IMR-90 (cell line): ENCODE measurements at regions not wholly inside any gene's neighbourhood (a gene's known extent, or its start where the extent isn't known, plus 50 kb on each side); places are given as distances from the start of the nearest gene placed in this dataset.

ENCODE experiments used
- ATAC-seq: fragments of 200-7000 bp; cut with Tn5 transposase; 2 replicates; pipeline ENCODE4 v1.9.1; 2020; ENCODE audit warnings: low read depth, mild to moderate bottlenecking, moderate library complexity
- BruUV-seq: library from RNA; stranded (reverse); fragments of 400-500 nt; replicated peaks from 2 replicates; lab custom pipeline; 2021; lab: Mats Ljungman, UMichigan
- CTCF ChIA-PET: fragments of 300-600 bp; formaldehyde crosslinking; extraction: SDS; loops from one replicate; lab custom pipeline; 2021; ENCODE audit warnings: antibody characterized with exemption; lab: Yijun Ruan, JAX
- POLR2A ChIA-PET: fragments of 300-600 bp; sonication (Branson Sonifier 250); formaldehyde crosslinking; loops from one replicate; lab custom pipeline; 2022; ENCODE audit warnings: antibody characterized with exemption; ENCODE audit not compliant: unreplicated experiment; lab: Charles Lee
- DNase-seq: peaks from one replicate; pipeline ENCODE4 v3.0.0; 2013
- H2AFZ ChIP-seq: replicated peaks from 2 replicates; pipeline ENCODE3; 2013; ENCODE audit warnings: low read length, mild to moderate bottlenecking; ENCODE audit not compliant: poor library complexity
- H2AK5ac ChIP-seq: 2 replicates; pipeline ENCODE4 v1.6.1; 2013; ENCODE audit warnings: low read depth, low read length, inconsistent platforms
- H2AK9ac ChIP-seq: replicated peaks from 2 replicates; pipeline ENCODE3; 2013; ENCODE audit warnings: mild to moderate bottlenecking, low read depth, low read length, moderate library complexity; ENCODE audit not compliant: poor library complexity
- H2BK120ac ChIP-seq: 2 replicates; pipeline ENCODE4 v1.6.1; 2013; ENCODE audit warnings: low read depth, low read length, inconsistent platforms
- H2BK15ac ChIP-seq: 3 replicates; pipeline ENCODE4 v1.6.1; 2013; ENCODE audit warnings: low read depth, low read length, inconsistent platforms
- H2BK20ac ChIP-seq: 2 replicates; pipeline ENCODE4 v1.6.1; 2013; ENCODE audit warnings: low read depth, mild to moderate bottlenecking, inconsistent platforms, low read length, moderate library complexity
- H2BK5ac ChIP-seq: 2 replicates; pipeline ENCODE4 v1.6.1; 2013; ENCODE audit warnings: mild to moderate bottlenecking, low read depth, low read length, inconsistent platforms; ENCODE audit not compliant: poor library complexity, severe bottlenecking
- H3K14ac ChIP-seq: replicated peaks from 2 replicates; pipeline ENCODE4 v1.6.1; 2013; ENCODE audit warnings: low read depth, low read length, inconsistent platforms
- H3K18ac ChIP-seq: 2 replicates; pipeline ENCODE4 v1.6.1; 2013; ENCODE audit warnings: low read depth, low read length, control low read depth
- H3K23ac ChIP-seq: 2 replicates; pipeline ENCODE4 v1.6.1; 2013; ENCODE audit warnings: low read depth, low read length, inconsistent platforms
- H3K27ac ChIP-seq: 2 replicates; pipeline ENCODE4 v1.5.1; 2013; ENCODE audit warnings: mild to moderate bottlenecking, control low read depth, low read length; ENCODE audit not compliant: insufficient read depth
- H3K27me3 ChIP-seq: 2 replicates; pipeline ENCODE4 v1.6.1; 2013; ENCODE audit warnings: low read length; ENCODE audit not compliant: control insufficient read depth, insufficient read depth
- H3K36me3 ChIP-seq: 2 replicates; pipeline ENCODE4 v1.6.1; 2013; ENCODE audit warnings: low read length, mixed read lengths; ENCODE audit not compliant: control insufficient read depth, insufficient read depth
- H3K4ac ChIP-seq: 2 replicates; pipeline ENCODE4 v1.6.1; 2013; ENCODE audit warnings: low read depth, low read length, inconsistent platforms
- H3K4me1 ChIP-seq: 2 replicates; pipeline ENCODE4 v1.6.1; 2013; ENCODE audit warnings: low read length, mixed read lengths; ENCODE audit not compliant: control insufficient read depth, insufficient read depth
- H3K4me2 ChIP-seq: 2 replicates; pipeline ENCODE4 v1.6.1; 2013; ENCODE audit warnings: low read depth, mild to moderate bottlenecking, control low read depth, low read length, moderate library complexity
- H3K4me3 ChIP-seq: 2 replicates; pipeline ENCODE4 v1.5.1; 2013; ENCODE audit warnings: low read depth, mild to moderate bottlenecking, control low read depth, low read length, moderate library complexity; ENCODE audit not compliant: insufficient read depth
- H3K56ac ChIP-seq: 2 replicates; pipeline ENCODE4 v1.6.1; 2013; ENCODE audit warnings: low read length, inconsistent platforms; ENCODE audit not compliant: insufficient read depth; ENCODE audit errors: extremely low read depth
- H3K79me1 ChIP-seq, 2 experiments: 2 replicates each; pipeline ENCODE4 v1.6.1; 2013; ENCODE audit warnings: low read length in 2 of 2, inconsistent platforms in 1 of 2, low read depth in 1 of 2
- H3K9ac ChIP-seq: 2 replicates; pipeline ENCODE4 v1.6.1; 2013; ENCODE audit warnings: low read depth, low read length, control low read depth
- H3K9me1 ChIP-seq: 2 replicates; pipeline ENCODE4 v1.6.1; 2013; ENCODE audit warnings: low read length, inconsistent platforms; ENCODE audit not compliant: insufficient read depth
- H3K9me3 ChIP-seq: 2 replicates; pipeline ENCODE4 v1.6.1; 2013; ENCODE audit warnings: low read length; ENCODE audit not compliant: control insufficient read depth, insufficient read depth
- H4K20me1 ChIP-seq: 2 replicates; pipeline ENCODE4 v1.6.1; 2013; ENCODE audit warnings: low read length, inconsistent platforms; ENCODE audit not compliant: insufficient read depth
- H4K5ac ChIP-seq: 2 replicates; pipeline ENCODE4 v1.6.1; 2013; ENCODE audit warnings: mild to moderate bottlenecking, low read depth, low read length, control low read depth
- H4K8ac ChIP-seq, 2 experiments: 2 replicates each; pipeline ENCODE4 v1.6.1; 2013; ENCODE audit warnings: low read depth in 2 of 2, low read length in 2 of 2, control low read depth in 1 of 2, inconsistent platforms in 1 of 2
- H4K91ac ChIP-seq: 2 replicates; pipeline ENCODE4 v1.6.1; 2013; ENCODE audit warnings: low read depth, low read length, inconsistent platforms; ENCODE audit not compliant: insufficient read depth
- CEBPB ChIP-seq: IDR thresholded peaks from 2 replicates; pipeline ENCODE4 v1.6.1; 2012; ENCODE audit warnings: low read depth, low read length, improper control_type of control experiment
- SMC3 ChIP-seq: fragments of 150-350 bp; IDR thresholded peaks from 2 replicates; pipeline ENCODE4 v1.6.1; 2016; ENCODE audit warnings: low read depth, mild to moderate bottlenecking, antibody characterized with exemption, low read length, moderate library complexity
- WGBS, 2 experiments: methylation state at CpG; one replicate each; pipeline versions ENCODE4 v1.1.5 to v1.1.7; 2013; ENCODE audit warnings: missing lambda C conversion rate in 2 of 2; ENCODE audit not compliant: insufficient read length in 1 of 2; ENCODE audit errors: extremely low coverage in 2 of 2; 5-methylcytosine and 5-hydroxymethylcytosine counted together
- dilution Hi-C: fragments of 300-500 bp; cut with HindIII; formaldehyde crosslinking; loops from one replicate; pipeline ENCODE4 v1.14.3; 2018; ENCODE audit warnings: low sequenced_read_pairs; ENCODE audit not compliant: unreplicated experiment
- in situ Hi-C: fragments of 300-500 bp; cut with MboI; formaldehyde crosslinking; loops from 3 replicates; pipeline ENCODE4 v1.14.3; 2019; ENCODE audit warnings: low sequenced_read_pairs, inconsistent platforms, mixed read lengths
- intact Hi-C: fragments of 100-400 bp; cut with micrococcal nuclease; formaldehyde crosslinking; loops from 2 replicates; pipeline ENCODE4 v1.10.0; 2022

GRCh38 chr1:56191369-56191768 is 388.0 kb downstream of the PLPP3 start:
- intact Hi-C loops, result no loop called here

More at GRCh38 chr1:56191369-56191768, 388.0 kb downstream of the PLPP3 start:
- H3K18ac ChIP-seq, result no peak overlapping the region; the same call in 1 of the 2 replicates
- no peaks in the 10 kb centered on the region; the same call in 1 of the 2 replicates for H3K27me3 ChIP-seq
- peaks cover 8% of the 10 kb centered on the region for H3K4me1 ChIP-seq
- H4K91ac ChIP-seq, result no peak overlapping the region
- H3K4ac ChIP-seq, result no peak overlapping the region
- H3K9me3 ChIP-seq, result no peaks in the 10 kb centered on the region
- in situ Hi-C loops (no loop called here), dilution Hi-C loops (no loop called here)
- DNase-seq (peak; percentile 57), ATAC-seq (peak; percentile 14; the same call in 1 of the 2 replicates)
- H4K5ac ChIP-seq, result no peak overlapping the region
- H2AFZ ChIP-seq, result no peak overlapping the region
- H3K36me3 ChIP-seq, result no peaks in the 10 kb centered on the region
- H4K8ac ChIP-seq, result no peak overlapping the region
- TF ChIP-seq SMC3 (no peak), CEBPB (peak; percentile 43; the same call in 1 of the 2 replicates)
- H3K27ac ChIP-seq, result no peak overlapping the region
- H3K56ac ChIP-seq, result no peak overlapping the region
- H3K4me3 ChIP-seq, result no peak overlapping the region
- ChIA-PET POLR2A (interaction anchor here (0.7 kb wide), 1 partner anchor 8 kb away, joined by 3 read pairs; no protein-coding TSS in a partner anchor), CTCF (interaction anchor here (1.2 kb wide), 1 partner anchor 393 kb away, joined by 3 read pairs; no protein-coding TSS in a partner anchor)
- no peak overlapping the region for H3K23ac ChIP-seq
- H2BK15ac ChIP-seq, result peak overlapping the region; percentile 16; the same call in 1 of the 3 replicates
- H3K9ac ChIP-seq, result no peak overlapping the region
- BruUV-seq, result no TSS peak
- no peaks in the 10 kb centered on the region for H3K79me1 ChIP-seq
- H2AK9ac ChIP-seq, result no peak overlapping the region
- 0 out of 2 replicates have a peak, but pooled peaks cover 2% of the 10 kb centered on the region for H3K9me1 ChIP-seq
- no peak overlapping the region for H3K14ac ChIP-seq
- H2BK20ac ChIP-seq, result no peak overlapping the region
- no peak overlapping the region for H2AK5ac ChIP-seq
- no peak overlapping the region for H3K4me2 ChIP-seq
- no peaks in the 10 kb centered on the region for H4K20me1 ChIP-seq
- H2BK5ac ChIP-seq, result no peak overlapping the region
- no CpG with 5 or more reads among the region's 4 CpGs for WGBS, 2 experiments
- no peak overlapping the region for H2BK120ac ChIP-seq
